IMR-90 (cell line): ENCODE measurements at regions not wholly inside any gene's neighbourhood (a gene's known extent, or its start where the extent isn't known, plus 50 kb on each side); places are given as distances from the start of the nearest gene placed in this dataset.

Experiments
- BHLHE40 ChIP-seq: fragments of 150-350 bp; IDR thresholded peaks from 2 replicates; pipeline ENCODE4 v1.6.1; 2016; ENCODE audit warnings: mild to moderate bottlenecking, low read depth, low read length
- CEBPB ChIP-seq: IDR thresholded peaks from 2 replicates; pipeline ENCODE4 v1.6.1; 2012; ENCODE audit warnings: low read depth, low read length, improper control_type of control experiment
- MAFK ChIP-seq: IDR thresholded peaks from 2 replicates; pipeline ENCODE4 v1.6.1; 2012; ENCODE audit warnings: low read depth, low read length, improper control_type of control experiment
- MAZ ChIP-seq: IDR thresholded peaks from 2 replicates; pipeline ENCODE4 v1.6.1; 2012; ENCODE audit warnings: low read depth, mild to moderate bottlenecking, low read length, improper control_type of control experiment, moderate library complexity, borderline replicate concordance
- MXI1 ChIP-seq: IDR thresholded peaks from 2 replicates; pipeline ENCODE4 v1.6.1; 2012; ENCODE audit warnings: low read depth, mild to moderate bottlenecking, low read length, moderate library complexity, borderline replicate concordance
- POLR2A ChIP-seq: IDR thresholded peaks from 2 replicates; pipeline ENCODE4 v1.6.1; 2012; ENCODE audit warnings: mild to moderate bottlenecking, low read depth, low read length
- RAD21 ChIP-seq: IDR thresholded peaks from 2 replicates; pipeline ENCODE4 v1.6.1; 2012; ENCODE audit warnings: low read length, improper control_type of control experiment
- RCOR1 ChIP-seq: IDR thresholded peaks from 2 replicates; pipeline ENCODE4 v1.6.1; 2012; ENCODE audit warnings: mild to moderate bottlenecking, low read length, improper control_type of control experiment; ENCODE audit not compliant: insufficient replicate concordance
- SMC3 ChIP-seq: fragments of 150-350 bp; IDR thresholded peaks from 2 replicates; pipeline ENCODE4 v1.6.1; 2016; ENCODE audit warnings: low read depth, mild to moderate bottlenecking, antibody characterized with exemption, low read length, moderate library complexity
- TF ChIP-seq, protein P1 (sequence below): conservative IDR thresholded peaks from 2 replicates; pipeline ENCODE4 v1.5.1; 2012; ENCODE audit warnings: mild to moderate bottlenecking, low read depth, low read length, improper control_type of control experiment
- TF ChIP-seq, protein P2 (sequence below): fragments of 150-350 bp; IDR thresholded peaks from 2 replicates; pipeline ENCODE4 v1.6.1; 2017; ENCODE audit warnings: mild to moderate bottlenecking, antibody characterized with exemption, low read length, low read depth
- TF ChIP-seq, protein P3 (sequence below): fragments of 150-350 bp; IDR thresholded peaks from 2 replicates; pipeline ENCODE4 v1.6.1; 2016; ENCODE audit warnings: low read depth, mild to moderate bottlenecking, low read length, moderate library complexity, borderline replicate concordance

DNA sequence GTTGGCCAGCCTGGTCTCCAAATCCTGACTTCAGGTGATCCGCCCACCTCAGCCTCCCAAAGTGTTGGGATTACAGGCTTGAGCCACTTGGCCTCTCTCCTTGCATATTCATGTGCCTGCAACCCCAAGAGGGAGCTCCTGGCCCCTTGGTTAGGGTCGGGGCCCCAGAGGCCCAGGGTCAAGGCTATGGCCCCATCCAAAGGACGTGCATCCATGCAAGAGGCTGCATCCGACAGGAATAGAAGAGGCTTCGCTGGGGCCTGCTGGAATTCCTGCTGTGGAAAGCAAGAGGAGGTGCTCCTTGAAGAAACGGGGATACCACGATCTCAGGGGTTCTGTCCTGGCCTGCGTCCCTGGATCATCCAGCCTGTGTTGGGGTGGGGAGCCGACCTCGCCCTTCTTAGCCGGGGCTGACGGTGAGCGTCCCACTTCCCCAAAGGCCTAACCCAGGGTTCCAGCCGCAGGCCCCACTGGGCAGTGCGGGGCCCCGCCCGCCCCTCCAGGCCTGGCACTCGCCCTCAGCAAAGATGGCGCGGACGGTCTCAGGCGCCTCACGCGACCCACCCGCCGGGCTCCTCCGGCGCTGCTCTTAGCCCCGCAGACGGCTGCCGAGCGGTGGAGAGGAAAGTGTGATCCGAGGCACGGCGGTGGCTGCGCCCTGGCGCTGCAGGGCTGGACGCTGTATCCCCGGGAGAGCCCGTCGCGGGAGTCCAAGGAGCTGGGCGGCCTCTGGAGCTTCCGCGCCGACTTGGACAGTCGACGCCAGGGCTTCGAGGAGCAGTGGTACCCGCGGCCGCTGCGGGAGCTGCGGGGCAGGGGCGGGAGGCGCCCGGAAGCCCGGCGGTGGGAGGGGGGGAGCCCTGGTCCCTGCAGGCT, 54.7 kb downstream of the ZNF727 start:
- TF ChIP-seq, protein P1, sequence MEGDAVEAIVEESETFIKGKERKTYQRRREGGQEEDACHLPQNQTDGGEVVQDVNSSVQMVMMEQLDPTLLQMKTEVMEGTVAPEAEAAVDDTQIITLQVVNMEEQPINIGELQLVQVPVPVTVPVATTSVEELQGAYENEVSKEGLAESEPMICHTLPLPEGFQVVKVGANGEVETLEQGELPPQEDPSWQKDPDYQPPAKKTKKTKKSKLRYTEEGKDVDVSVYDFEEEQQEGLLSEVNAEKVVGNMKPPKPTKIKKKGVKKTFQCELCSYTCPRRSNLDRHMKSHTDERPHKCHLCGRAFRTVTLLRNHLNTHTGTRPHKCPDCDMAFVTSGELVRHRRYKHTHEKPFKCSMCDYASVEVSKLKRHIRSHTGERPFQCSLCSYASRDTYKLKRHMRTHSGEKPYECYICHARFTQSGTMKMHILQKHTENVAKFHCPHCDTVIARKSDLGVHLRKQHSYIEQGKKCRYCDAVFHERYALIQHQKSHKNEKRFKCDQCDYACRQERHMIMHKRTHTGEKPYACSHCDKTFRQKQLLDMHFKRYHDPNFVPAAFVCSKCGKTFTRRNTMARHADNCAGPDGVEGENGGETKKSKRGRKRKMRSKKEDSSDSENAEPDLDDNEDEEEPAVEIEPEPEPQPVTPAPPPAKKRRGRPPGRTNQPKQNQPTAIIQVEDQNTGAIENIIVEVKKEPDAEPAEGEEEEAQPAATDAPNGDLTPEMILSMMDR, result no peak
- no peak for TF ChIP-seq RAD21
- TF ChIP-seq SMC3, result no peak
- no peak for TF ChIP-seq RCOR1
- no peak for TF ChIP-seq MAZ
- TF ChIP-seq POLR2A, result no peak
- no peak for TF ChIP-seq MXI1
- TF ChIP-seq BHLHE40, result no peak
- TF ChIP-seq MAFK, result no peak
- TF ChIP-seq, protein P2, sequence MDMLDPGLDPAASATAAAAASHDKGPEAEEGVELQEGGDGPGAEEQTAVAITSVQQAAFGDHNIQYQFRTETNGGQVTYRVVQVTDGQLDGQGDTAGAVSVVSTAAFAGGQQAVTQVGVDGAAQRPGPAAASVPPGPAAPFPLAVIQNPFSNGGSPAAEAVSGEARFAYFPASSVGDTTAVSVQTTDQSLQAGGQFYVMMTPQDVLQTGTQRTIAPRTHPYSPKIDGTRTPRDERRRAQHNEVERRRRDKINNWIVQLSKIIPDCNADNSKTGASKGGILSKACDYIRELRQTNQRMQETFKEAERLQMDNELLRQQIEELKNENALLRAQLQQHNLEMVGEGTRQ, result no peak
- TF ChIP-seq, protein P3, sequence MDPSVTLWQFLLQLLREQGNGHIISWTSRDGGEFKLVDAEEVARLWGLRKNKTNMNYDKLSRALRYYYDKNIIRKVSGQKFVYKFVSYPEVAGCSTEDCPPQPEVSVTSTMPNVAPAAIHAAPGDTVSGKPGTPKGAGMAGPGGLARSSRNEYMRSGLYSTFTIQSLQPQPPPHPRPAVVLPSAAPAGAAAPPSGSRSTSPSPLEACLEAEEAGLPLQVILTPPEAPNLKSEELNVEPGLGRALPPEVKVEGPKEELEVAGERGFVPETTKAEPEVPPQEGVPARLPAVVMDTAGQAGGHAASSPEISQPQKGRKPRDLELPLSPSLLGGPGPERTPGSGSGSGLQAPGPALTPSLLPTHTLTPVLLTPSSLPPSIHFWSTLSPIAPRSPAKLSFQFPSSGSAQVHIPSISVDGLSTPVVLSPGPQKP, result no peak
- TF ChIP-seq CEBPB, result no peak
